ENCODE measurements at regions not wholly inside any gene's neighbourhood (a gene's known extent, or its start where the extent isn't known, plus 50 kb on each side); places are given as distances from the start of the nearest gene placed in this dataset.

DNA sequence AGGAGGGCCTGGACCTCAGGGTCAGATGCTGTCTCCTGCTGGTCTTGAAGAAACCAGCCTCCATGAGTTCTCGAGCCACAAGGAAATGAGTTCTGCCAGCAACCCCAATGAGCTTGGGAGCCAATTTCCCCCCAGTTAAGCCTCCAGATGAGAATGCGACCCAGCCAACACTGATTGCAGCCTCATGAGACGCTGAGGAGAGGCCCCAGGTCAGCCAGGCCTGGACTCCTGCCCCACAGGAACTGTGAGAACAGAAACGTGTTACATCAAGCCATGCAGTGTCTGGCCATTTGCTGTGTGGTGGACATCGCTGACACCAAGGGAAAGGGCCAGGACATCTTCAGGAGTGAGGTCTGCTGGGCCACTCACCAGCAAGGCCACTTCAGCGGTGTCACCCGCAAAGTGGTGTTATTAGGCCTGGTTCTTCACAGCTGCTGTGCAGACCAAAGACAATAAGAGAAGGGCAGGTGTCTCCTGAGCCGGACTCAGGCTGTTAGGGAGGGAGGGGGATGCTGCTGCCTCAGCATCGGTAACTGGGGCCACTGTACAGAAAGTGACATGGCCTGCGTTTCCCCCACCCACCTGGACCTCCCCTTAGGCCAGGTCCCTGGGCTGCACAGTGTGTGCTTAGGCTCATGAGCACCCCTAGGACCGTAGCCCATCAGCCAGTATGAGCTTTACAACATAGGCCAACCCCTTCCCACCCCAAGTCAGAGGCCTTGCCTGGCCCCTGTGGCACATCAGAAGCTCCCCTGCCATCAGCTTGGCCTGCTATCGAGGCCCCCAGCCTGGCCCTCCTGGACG lies 272.4 kb upstream of the RTL1 start:
- no peak for DNase-seq (ENCODE audit: extremely low read depth, low read depth)
- TF ChIP-seq, protein P1, sequence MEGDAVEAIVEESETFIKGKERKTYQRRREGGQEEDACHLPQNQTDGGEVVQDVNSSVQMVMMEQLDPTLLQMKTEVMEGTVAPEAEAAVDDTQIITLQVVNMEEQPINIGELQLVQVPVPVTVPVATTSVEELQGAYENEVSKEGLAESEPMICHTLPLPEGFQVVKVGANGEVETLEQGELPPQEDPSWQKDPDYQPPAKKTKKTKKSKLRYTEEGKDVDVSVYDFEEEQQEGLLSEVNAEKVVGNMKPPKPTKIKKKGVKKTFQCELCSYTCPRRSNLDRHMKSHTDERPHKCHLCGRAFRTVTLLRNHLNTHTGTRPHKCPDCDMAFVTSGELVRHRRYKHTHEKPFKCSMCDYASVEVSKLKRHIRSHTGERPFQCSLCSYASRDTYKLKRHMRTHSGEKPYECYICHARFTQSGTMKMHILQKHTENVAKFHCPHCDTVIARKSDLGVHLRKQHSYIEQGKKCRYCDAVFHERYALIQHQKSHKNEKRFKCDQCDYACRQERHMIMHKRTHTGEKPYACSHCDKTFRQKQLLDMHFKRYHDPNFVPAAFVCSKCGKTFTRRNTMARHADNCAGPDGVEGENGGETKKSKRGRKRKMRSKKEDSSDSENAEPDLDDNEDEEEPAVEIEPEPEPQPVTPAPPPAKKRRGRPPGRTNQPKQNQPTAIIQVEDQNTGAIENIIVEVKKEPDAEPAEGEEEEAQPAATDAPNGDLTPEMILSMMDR (IDR thresholded peaks at IDR 0.05; ENCODE audit: low read depth, low read length, missing control alignments), result no peak
- no peak overlapping the region for H3K4me3 ChIP-seq (replicated peaks; ENCODE audit: low read depth, low read length)

DNA sequence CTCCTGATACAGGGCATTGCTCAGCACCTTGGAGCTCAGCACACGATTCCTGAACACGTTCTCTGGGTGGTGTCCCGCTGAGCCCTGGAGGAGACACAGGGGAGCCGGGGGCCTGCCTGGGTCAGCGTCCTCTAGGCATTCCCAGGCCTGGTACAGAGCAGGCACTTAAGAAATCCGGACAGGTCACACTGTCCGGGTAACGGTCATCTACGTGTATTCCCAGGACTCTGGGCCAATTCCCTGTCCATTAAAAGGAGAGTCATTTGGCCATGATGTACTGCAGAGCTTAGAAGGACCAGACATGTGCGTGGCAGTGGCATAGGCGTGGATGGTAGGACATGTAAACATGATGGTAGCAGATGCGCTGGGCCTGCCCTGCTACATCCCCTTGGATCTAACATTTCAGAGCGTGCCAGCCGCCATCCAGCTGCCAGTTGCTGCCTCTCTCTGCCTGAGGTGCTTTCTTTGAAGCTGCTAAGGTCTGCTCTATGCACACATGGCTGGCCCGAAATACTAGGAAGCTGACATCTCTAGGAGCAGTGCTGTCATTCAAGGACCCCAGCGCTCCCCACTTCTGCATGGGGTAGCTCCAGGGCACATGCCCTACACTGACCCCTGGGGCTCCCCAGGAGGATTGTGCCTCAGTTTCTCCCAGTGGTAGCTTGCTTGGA lies 273.1 kb upstream of the RTL1 start:
- no peak overlapping the region for H3K4me3 ChIP-seq (replicated peaks; ENCODE audit: low read depth, low read length)
- TF ChIP-seq, protein P1 (IDR thresholded peaks at IDR 0.05; ENCODE audit: low read depth, low read length, missing control alignments), result no peak
- no peak for DNase-seq (ENCODE audit: extremely low read depth, low read depth)

DNA sequence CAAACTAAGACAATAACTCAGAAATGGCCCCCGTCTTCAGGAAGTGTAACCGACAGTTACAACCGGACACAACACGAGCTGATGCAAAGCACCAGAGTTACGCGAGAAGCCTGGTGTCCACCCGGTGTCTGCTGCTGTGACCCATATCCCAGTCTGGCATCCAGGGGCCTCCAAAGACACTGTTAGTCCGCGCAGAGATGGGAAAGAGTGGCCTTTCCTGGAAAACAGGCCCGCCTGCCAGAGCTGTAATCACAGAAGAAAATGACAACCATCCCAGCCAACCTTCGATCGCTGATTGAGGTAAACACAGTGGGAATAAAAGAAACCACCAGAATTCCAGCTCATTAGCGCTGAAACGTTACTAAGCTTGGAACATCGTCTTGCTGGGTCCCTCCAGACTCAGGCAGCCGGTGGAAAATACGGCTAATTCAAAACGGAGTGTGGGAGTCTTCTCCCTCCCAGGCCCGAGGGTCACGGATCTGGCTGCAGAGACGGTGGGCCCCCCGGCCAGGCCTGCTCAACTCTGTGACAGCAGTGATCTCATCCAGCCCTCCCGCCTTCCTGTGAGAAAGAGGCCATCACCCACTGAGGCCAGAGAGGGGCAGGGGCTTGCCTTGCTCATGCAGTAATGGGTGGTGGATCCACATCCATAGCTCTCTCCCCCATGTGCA lies 273.9 kb upstream of the RTL1 start:
- no peak for DNase-seq (ENCODE audit: extremely low read depth, low read depth)
- no peak overlapping the region for H3K4me3 ChIP-seq (replicated peaks; ENCODE audit: low read depth, low read length)
- TF ChIP-seq, protein P1 (IDR thresholded peaks at IDR 0.05; ENCODE audit: low read depth, low read length, missing control alignments), result no peak

DNA sequence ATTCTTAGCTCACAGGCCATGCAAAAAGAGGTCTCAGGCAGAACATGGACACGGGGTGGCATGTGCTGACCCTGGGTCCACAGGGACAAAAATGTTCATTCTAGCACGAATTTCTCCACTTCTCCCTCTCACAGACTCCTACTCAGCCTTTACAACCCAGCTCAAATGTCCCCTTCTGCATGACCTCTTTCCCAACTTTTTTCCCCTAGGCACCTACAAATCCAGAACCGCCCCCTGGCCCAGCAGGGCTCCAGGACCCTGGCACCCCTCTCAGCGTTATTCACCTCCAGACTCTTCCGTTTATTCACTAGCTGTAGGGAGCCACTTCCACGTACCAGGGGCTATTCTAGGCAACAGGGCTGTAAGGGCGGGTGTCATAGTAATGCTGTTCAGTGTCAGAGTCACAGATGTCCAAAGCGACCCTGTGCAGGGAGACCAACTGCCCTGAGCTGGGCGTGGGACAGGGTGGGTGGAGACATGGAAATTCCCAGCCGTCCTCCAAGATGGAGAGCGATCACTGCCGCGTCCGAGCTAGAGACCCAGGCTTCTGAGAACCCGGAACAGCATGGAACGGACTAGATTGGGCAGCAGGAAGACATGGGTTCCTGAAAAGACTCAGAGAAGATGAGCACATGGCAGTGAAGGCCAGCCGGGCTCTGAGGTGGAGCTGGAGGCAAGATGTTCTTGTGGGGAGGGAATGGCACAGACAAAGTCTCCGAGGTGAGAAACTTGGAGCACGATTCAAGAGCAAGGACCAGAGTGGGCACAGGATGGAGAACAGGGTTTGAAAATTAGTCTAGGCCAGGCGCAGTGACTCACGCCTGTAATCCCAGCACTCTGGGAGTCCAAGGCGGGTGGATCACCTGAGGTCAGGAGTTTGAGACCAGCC lies 274.9 kb upstream of the RTL1 start:
- no peak overlapping the region for H3K4me3 ChIP-seq (replicated peaks; ENCODE audit: low read depth, low read length)
- TF ChIP-seq, protein P1 (IDR thresholded peaks at IDR 0.05; ENCODE audit: low read depth, low read length, missing control alignments), result no peak
- no peak for DNase-seq (ENCODE audit: extremely low read depth, low read depth)

DNA sequence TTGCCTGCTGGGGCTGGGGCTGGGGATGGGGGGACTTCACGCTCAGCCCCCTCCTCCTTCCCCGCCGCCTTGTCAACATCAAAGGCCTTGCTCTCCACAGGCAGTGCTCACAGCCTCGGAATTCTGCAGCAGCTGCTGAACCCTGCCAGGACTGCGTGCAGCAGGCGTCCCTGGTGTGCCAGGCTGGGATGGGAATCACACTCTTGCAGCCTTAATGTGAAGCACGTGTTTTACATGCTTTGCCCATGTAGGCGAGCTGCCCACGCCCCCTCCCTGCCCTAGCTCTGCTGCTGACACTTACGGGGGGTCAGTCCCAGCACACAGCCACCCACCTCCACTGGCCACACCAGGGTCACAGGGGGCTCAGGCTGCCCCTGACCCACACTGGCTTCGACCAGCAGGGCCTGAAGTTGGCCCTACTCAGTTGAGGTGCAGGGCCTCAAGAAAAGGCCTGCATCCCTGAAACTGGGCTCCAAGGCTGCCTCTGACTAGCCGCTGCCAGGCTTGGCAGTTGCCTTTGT lies 276.2 kb upstream of the RTL1 start:
- no peak for DNase-seq (ENCODE audit: extremely low read depth, low read depth)
- H3K4me3 ChIP-seq (replicated peaks; ENCODE audit: low read depth, low read length), result no peak overlapping the region
- TF ChIP-seq, protein P1 (IDR thresholded peaks at IDR 0.05; ENCODE audit: low read depth, low read length, missing control alignments), result no peak

Measured in HFF-Myc (cell line).